CD14-positive monocyte (primary cell): ENCODE measurements at regions not wholly inside any gene's neighbourhood (a gene's known extent, or its start where the extent isn't known, plus 50 kb on each side); places are given as distances from the start of the nearest gene placed in this dataset.

Experiments
- DNase-seq, 3 donors: peaks; one replicate each; pipeline ENCODE4 v3.0.0-alpha.2; 2011 to 2022
- H2AFZ ChIP-seq: 2 replicates; pipeline ENCODE4 v1.6.0; 2012; ENCODE audit warnings: mild to moderate bottlenecking, low read depth, low read length, inconsistent platforms; ENCODE audit not compliant: insufficient read depth, poor library complexity, severe bottlenecking
- H3K27ac ChIP-seq, 2 donors: 1 replicate in 1 of 2; 2 replicates in 1 of 2; pipeline ENCODE4 v1.5.1; 2012 to 2013; ENCODE audit warnings: low read length in 2 of 2, control low read depth in 1 of 2, inconsistent platforms in 1 of 2, low read depth in 1 of 2, mild to moderate bottlenecking in 1 of 2
- H3K27me3 ChIP-seq, 2 donors: one replicate each; pipeline versions ENCODE4 v1.6.0 to v1.6.1; 2011 to 2013; ENCODE audit warnings: low read length in 2 of 2; ENCODE audit not compliant: control insufficient read depth in 2 of 2, insufficient read depth in 2 of 2
- H3K36me3 ChIP-seq, 2 donors: replicated peaks in 1 of 2; 1 replicate in 1 of 2; 2 replicates in 1 of 2; pipeline versions ENCODE4 v1.5.1 to v1.6.1; 2012 to 2013; ENCODE audit warnings: low read length in 2 of 2, control low read depth in 1 of 2, inconsistent platforms in 1 of 2, mild to moderate bottlenecking in 1 of 2; ENCODE audit not compliant: insufficient read depth in 2 of 2, control insufficient read depth in 1 of 2
- H3K4me1 ChIP-seq, 2 donors: 1 replicate in 1 of 2; 2 replicates in 1 of 2; pipeline versions ENCODE4 v1.5.1 to v1.6.1; 2012 to 2013; ENCODE audit warnings: low read length in 2 of 2, control low read depth in 1 of 2, inconsistent platforms in 1 of 2, mild to moderate bottlenecking in 1 of 2, moderate library complexity in 1 of 2; ENCODE audit not compliant: insufficient read depth in 2 of 2, control insufficient read depth in 1 of 2
- H3K4me2 ChIP-seq: replicated peaks from 2 replicates; pipeline ENCODE3; 2012; ENCODE audit warnings: low read length, moderate library complexity, mild to moderate bottlenecking; ENCODE audit not compliant: poor library complexity, severe bottlenecking; ENCODE audit errors: extremely low read depth
- H3K4me3 ChIP-seq, 3 experiments: fragments of 200-600 bp in 1 of 3; sonication (generic) in 1 of 3; replicated peaks in 1 of 3; 1 replicate in 2 of 3; 2 replicates in 1 of 3; pipeline ENCODE4 v1.5.1; 2011 to 2013; ENCODE audit warnings: low read length in 3 of 3, mild to moderate bottlenecking in 3 of 3, control low read depth in 2 of 3, low read depth in 2 of 3, inconsistent platforms in 1 of 3, moderate library complexity in 1 of 3
- H3K79me2 ChIP-seq: 2 replicates; pipeline ENCODE4 v1.6.0; 2012; ENCODE audit warnings: mild to moderate bottlenecking, control low read depth, inconsistent platforms, low read length, moderate library complexity; ENCODE audit not compliant: insufficient read depth
- H3K9ac ChIP-seq: 2 replicates; pipeline ENCODE4 v1.6.0; 2017; ENCODE audit warnings: low read length, mild to moderate bottlenecking; ENCODE audit not compliant: insufficient read depth, poor library complexity, severe bottlenecking
- H3K9me3 ChIP-seq, 2 donors: replicated peaks in 1 of 2; 1 replicate in 1 of 2; 2 replicates in 1 of 2; pipeline versions ENCODE4 v1.5.1 to v1.6.1; 2012 to 2013; ENCODE audit warnings: low read length in 2 of 2, control low read depth in 1 of 2; ENCODE audit not compliant: control insufficient read depth in 1 of 2, insufficient read depth in 1 of 2
- H4K20me1 ChIP-seq: 2 replicates; pipeline ENCODE4 v1.6.0; 2012; ENCODE audit warnings: mild to moderate bottlenecking, low read length, control low read depth, moderate library complexity; ENCODE audit not compliant: insufficient read depth
- H3K27ac Mint-ChIP-seq, 7 donors: one replicate each; pipeline ENCODE4 v1.8.0; 2020; ENCODE audit warnings: mild to moderate bottlenecking in 7 of 7, mixed read lengths in 7 of 7, moderate library complexity in 6 of 7, inconsistent platforms in 2 of 7
- H3K27me3 Mint-ChIP-seq, 3 donors: one replicate each; pipeline ENCODE4 v1.8.0; 2021 to 2022; ENCODE audit warnings: low read depth in 3 of 3, mild to moderate bottlenecking in 3 of 3, mixed read lengths in 3 of 3, moderate library complexity in 3 of 3, inconsistent platforms in 1 of 3
- H3K36me3 Mint-ChIP-seq, 2 donors: one replicate each; pipeline ENCODE4 v1.8.0; 2020; ENCODE audit warnings: mixed read lengths in 2 of 2, inconsistent platforms in 1 of 2, mild to moderate bottlenecking in 1 of 2
- H3K4me1 Mint-ChIP-seq: one replicate; pipeline ENCODE4 v1.8.0; 2020; ENCODE audit warnings: mild to moderate bottlenecking, mixed read lengths
- H3K4me3 Mint-ChIP-seq, 2 donors: one replicate each; pipeline ENCODE4 v1.8.0; 2020; ENCODE audit warnings: mild to moderate bottlenecking in 2 of 2, mixed read lengths in 2 of 2, moderate library complexity in 1 of 2
- H3K9me3 Mint-ChIP-seq, 7 donors: one replicate each; pipeline ENCODE4 v1.8.0; 2020 to 2022; ENCODE audit warnings: mixed read lengths in 7 of 7, mild to moderate bottlenecking in 6 of 7, moderate library complexity in 6 of 7, inconsistent platforms in 2 of 7
- CTCF ChIP-seq: fragments of 200-600 bp; IDR thresholded peaks from one replicate; pipeline ENCODE4 v1.8.0; 2022; ENCODE audit warnings: antibody characterized with exemption, mild to moderate bottlenecking
- WGBS: methylation state at CpG from one replicate; pipeline ENCODE4 v1.1.5; 2013; ENCODE audit warnings: missing lambda C conversion rate; ENCODE audit not compliant: insufficient coverage; 5-methylcytosine and 5-hydroxymethylcytosine counted together
- intact Hi-C, 2 donors: fragments of 100-400 bp; cut with micrococcal nuclease; formaldehyde crosslinking; loops; one replicate each; pipeline versions ENCODE4 v1.15.0 to v1.15.1; 2023

GRCh38 chr2:236793023-236794011 lies 223.7 kb downstream of the ACKR3 start:
- Mint-ChIP-seq H3K36me3 (no peaks in the 10 kb centered on the region), H3K4me3 (no peak overlapping the region), H3K27ac (peak overlapping the region in 1 of 7 donors; percentile 26), H3K4me1 (peaks cover 9% of the 10 kb centered on the region), H3K9me3 (peaks cover 0 to 7% (median 1%) of the 10 kb centered on the region in 7 donors), H3K27me3 (peaks cover 37 to 43% (median 43%) of the 10 kb centered on the region in 3 donors)
- no peak overlapping the region for H3K4me2 ChIP-seq
- H3K9ac ChIP-seq: no peak overlapping the region
- WGBS: 70% methylated on average over 22 of the region's 37 CpGs
- peaks cover 6% of the 10 kb centered on the region in 2 donors for H3K4me1 ChIP-seq
- no peak overlapping the region for H3K27ac ChIP-seq
- no peaks in the 10 kb centered on the region for H3K79me2 ChIP-seq
- H3K4me3 ChIP-seq: no peak overlapping the region
- peaks cover 11 to 22% of the 10 kb centered on the region in 2 donors for H3K27me3 ChIP-seq
- intact Hi-C loops: no loop called here
- no peak overlapping the region for H2AFZ ChIP-seq
- no peaks in the 10 kb centered on the region for H3K9me3 ChIP-seq
- H4K20me1 ChIP-seq: no peaks in the 10 kb centered on the region
- no peaks in the 10 kb centered on the region for H3K36me3 ChIP-seq
- no peak for DNase-seq
- TF ChIP-seq CTCF: no peak

DNA sequence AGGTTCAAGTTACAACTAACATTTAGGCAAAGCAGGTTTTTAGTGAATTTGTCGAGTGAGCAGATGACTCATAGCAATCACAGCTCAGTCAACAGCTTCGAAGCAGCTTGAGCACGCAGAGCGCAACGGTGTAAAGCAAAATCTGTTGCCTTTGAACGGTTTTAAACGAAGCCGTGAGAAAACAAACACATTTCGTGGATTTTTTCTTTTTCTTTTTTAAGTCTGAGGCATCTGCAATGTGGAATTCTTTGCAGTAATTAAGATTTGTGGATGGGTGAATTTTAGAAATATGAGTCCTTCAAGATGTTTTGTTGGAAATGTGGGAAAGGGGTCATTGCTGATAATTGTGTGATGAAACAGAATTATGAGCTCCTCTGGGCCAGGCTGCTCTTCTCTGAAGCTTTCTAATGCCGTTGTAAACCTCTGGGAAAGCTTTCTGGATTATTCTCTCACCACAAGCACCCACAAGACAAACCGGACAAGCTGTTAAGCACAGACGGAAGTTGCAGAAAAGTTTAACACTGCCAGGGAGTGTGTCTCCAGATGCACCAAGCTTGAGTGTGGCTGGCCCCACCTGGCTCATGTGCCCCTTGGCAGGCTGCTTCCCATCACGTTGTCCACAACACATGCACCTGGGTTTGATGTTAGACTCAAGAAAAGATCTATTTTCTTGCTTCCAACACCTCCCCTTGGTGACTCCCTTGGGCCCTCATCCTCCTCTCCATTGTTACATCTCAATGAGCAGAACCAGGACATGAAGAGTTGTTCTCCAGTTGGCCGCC lies 224.7 kb downstream of the ACKR3 start:
- Histone ChIP-seq H3K79me2 (no peaks in the 10 kb centered on the region), H3K4me3 (no peak overlapping the region), H3K9ac (no peak overlapping the region), H4K20me1 (no peaks in the 10 kb centered on the region), H3K4me2 (no peak overlapping the region), H2AFZ (no peak overlapping the region), H3K27me3 (peaks cover 11 to 22% of the 10 kb centered on the region in 2 donors), H3K36me3 (no peaks in the 10 kb centered on the region), H3K27ac (no peak overlapping the region), H3K4me1 (no peaks in the 10 kb centered on the region), H3K9me3 (peaks cover 0 to 3% of the 10 kb centered on the region in 2 donors)
- Mint-ChIP-seq H3K4me3 (peak overlapping the region in 1 of 2 donors; percentile 39), H3K4me1 (peaks cover 3% of the 10 kb centered on the region), H3K27ac (no peak overlapping the region), H3K36me3 (no peaks in the 10 kb centered on the region), H3K9me3 (peaks cover 0 to 7% (median 1%) of the 10 kb centered on the region in 7 donors), H3K27me3 (peaks cover 40 to 48% (median 46%) of the 10 kb centered on the region in 3 donors)
- no peak for TF ChIP-seq CTCF
- DNase-seq: no peak
- intact Hi-C loops: no loop called here
- 78% methylated on average over 13 of the region's 14 CpGs for WGBS
